Liver (tissue), 8 donors: ENCODE measurements at regions not wholly inside any gene's neighbourhood (a gene's known extent, or its start where the extent isn't known, plus 50 kb on each side); places are given as distances from the start of the nearest gene placed in this dataset.

Source experiments
- DNase-seq: peaks from one replicate; pipeline ENCODE4 v3.0.0-alpha.2; 2017; ENCODE audit warnings: low spot score
- H3K27ac ChIP-seq, 2 donors: one replicate each; pipeline ENCODE4 v1.7.0; 2013; ENCODE audit warnings: inconsistent platforms in 2 of 2, low read length in 2 of 2, control low read depth in 1 of 2, low read depth in 1 of 2, mild to moderate bottlenecking in 1 of 2
- H3K27me3 ChIP-seq, 4 donors: one replicate each; pipeline versions ENCODE4 v1.6.1 to v1.7.0; 2013; ENCODE audit warnings: low read length in 3 of 4, inconsistent platforms in 1 of 4, mild to moderate bottlenecking in 1 of 4, moderate library complexity in 1 of 4; ENCODE audit not compliant: control insufficient read depth in 4 of 4, insufficient read depth in 4 of 4
- H3K36me3 ChIP-seq, 4 donors: one replicate each; pipeline versions ENCODE4 v1.6.1 to v1.7.0; 2013; ENCODE audit warnings: low read length in 3 of 4, mild to moderate bottlenecking in 3 of 4, low read depth in 1 of 4, moderate library complexity in 1 of 4; ENCODE audit not compliant: control insufficient read depth in 4 of 4, insufficient read depth in 3 of 4
- H3K4me1 ChIP-seq, 4 donors: one replicate each; pipeline versions ENCODE4 v1.6.1 to v1.7.0; 2013; ENCODE audit warnings: low read length in 3 of 4, mild to moderate bottlenecking in 3 of 4, moderate library complexity in 1 of 4; ENCODE audit not compliant: control insufficient read depth in 4 of 4, insufficient read depth in 4 of 4
- H3K4me3 ChIP-seq, 3 donors: one replicate each; pipeline versions ENCODE4 v1.6.1 to v1.7.0; 2013; ENCODE audit warnings: low read length in 3 of 3, control low read depth in 1 of 3, low read depth in 1 of 3, mild to moderate bottlenecking in 1 of 3
- H3K9ac ChIP-seq, 2 donors: one replicate each; pipeline ENCODE4 v1.7.0; 2013; ENCODE audit warnings: low read length in 2 of 2, mild to moderate bottlenecking in 2 of 2, moderate library complexity in 2 of 2, control low read depth in 1 of 2, low read depth in 1 of 2
- H3K9me3 ChIP-seq, 4 donors: one replicate each; pipeline versions ENCODE4 v1.6.1 to v1.7.0; 2013; ENCODE audit warnings: low read length in 3 of 4; ENCODE audit not compliant: control insufficient read depth in 4 of 4
- EGR1 ChIP-seq, 2 donors: IDR thresholded peaks; 2 replicates each; pipeline ENCODE4 v1.6.1; 2016 to 2018; ENCODE audit warnings: antibody characterized with exemption in 2 of 2, low read depth in 2 of 2
- FOXA1 ChIP-seq: IDR thresholded peaks from 2 replicates; pipeline ENCODE4 v1.6.1; 2016; ENCODE audit warnings: antibody characterized with exemption
- GABPA ChIP-seq, 2 donors: IDR thresholded peaks in 1 of 2; conservative IDR thresholded peaks in 1 of 2; 2 replicates each; pipeline ENCODE4 v1.6.1; 2016; ENCODE audit warnings: antibody characterized with exemption in 2 of 2, mild to moderate bottlenecking in 1 of 2, moderate library complexity in 1 of 2
- HNF4A ChIP-seq, 2 donors: conservative IDR thresholded peaks; 2 replicates each; pipeline ENCODE4 v1.6.1; 2016; ENCODE audit warnings: antibody characterized with exemption in 2 of 2, mild to moderate bottlenecking in 2 of 2
- HNF4G ChIP-seq: IDR thresholded peaks from 2 replicates; pipeline ENCODE4 v1.6.1; 2016; ENCODE audit warnings: antibody characterized with exemption
- JUND ChIP-seq, 2 donors: IDR thresholded peaks; 2 replicates each; pipeline ENCODE4 v1.6.1; 2016; ENCODE audit warnings: antibody characterized with exemption in 2 of 2
- NR2F2 ChIP-seq: IDR thresholded peaks from 2 replicates; pipeline ENCODE4 v1.6.1; 2016; ENCODE audit warnings: antibody characterized with exemption
- RAD21 ChIP-seq, 2 donors: IDR thresholded peaks; 2 replicates each; pipeline ENCODE4 v1.6.1; 2016; ENCODE audit warnings: antibody characterized with exemption in 2 of 2, mild to moderate bottlenecking in 2 of 2
- REST ChIP-seq: IDR thresholded peaks from 2 replicates; pipeline ENCODE4 v1.6.1; 2016; ENCODE audit warnings: antibody characterized with exemption, mild to moderate bottlenecking
- RXRA ChIP-seq, 2 donors: IDR thresholded peaks; 2 replicates each; pipeline ENCODE4 v1.6.1; 2017 to 2018; ENCODE audit warnings: antibody characterized with exemption in 2 of 2, mild to moderate bottlenecking in 1 of 2
- SP1 ChIP-seq: IDR thresholded peaks from 2 replicates; pipeline ENCODE4 v1.6.1; 2018; ENCODE audit warnings: antibody characterized with exemption, mild to moderate bottlenecking
- TAF1 ChIP-seq: conservative IDR thresholded peaks from 2 replicates; pipeline ENCODE4 v1.6.1; 2016; ENCODE audit warnings: antibody characterized with exemption, mild to moderate bottlenecking
- YY1 ChIP-seq: IDR thresholded peaks from 2 replicates; pipeline ENCODE4 v1.6.1; 2016; ENCODE audit warnings: antibody characterized with exemption, mild to moderate bottlenecking
- WGBS: extraction: QIAGEN DNeasy Blood & Tissue Kit; methylation state at CpG from one replicate; pipeline ENCODE4 v1.1.7; 2013; 5-methylcytosine and 5-hydroxymethylcytosine counted together
- TF ChIP-seq, protein P1 (sequence below): IDR thresholded peaks from 2 replicates; pipeline ENCODE4 v1.6.1; 2016; ENCODE audit warnings: antibody characterized with exemption
- TF ChIP-seq, protein P2 (sequence below): IDR thresholded peaks from 2 replicates; pipeline ENCODE4 v1.6.1; 2016; ENCODE audit warnings: antibody characterized with exemption
- TF ChIP-seq, protein P3 (sequence below): IDR thresholded peaks from 2 replicates; pipeline ENCODE4 v1.6.1; 2016; ENCODE audit warnings: antibody characterized with exemption
- TF ChIP-seq, protein P4 (sequence below): fragments of 150-350 bp; IDR thresholded peaks from 2 replicates; pipeline ENCODE4 v1.5.1; 2017; ENCODE audit warnings: improper control_type of control experiment, low read depth, low read length; ENCODE audit not compliant: missing input control
- donor health status: healthy.
- donor health status: healthy.
- donor health status: healthy.
- donor health status: healthy.
- donor health status: healthy.

- Histone ChIP-seq H3K4me1 (no peaks in the 10 kb centered on the region), H3K9ac (no peak overlapping the region), H3K27me3 (no peaks in the 10 kb centered on the region), H3K4me3 (no peak overlapping the region), H3K36me3 (no peaks in the 10 kb centered on the region), H3K9me3 (no peaks in the 10 kb centered on the region), H3K27ac (no peak overlapping the region)
- TF ChIP-seq HNF4A (conservative IDR thresholded peaks at IDR 0.05) = no peak
- TF ChIP-seq, protein P1, sequence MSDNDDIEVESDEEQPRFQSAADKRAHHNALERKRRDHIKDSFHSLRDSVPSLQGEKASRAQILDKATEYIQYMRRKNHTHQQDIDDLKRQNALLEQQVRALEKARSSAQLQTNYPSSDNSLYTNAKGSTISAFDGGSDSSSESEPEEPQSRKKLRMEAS = no peak
- no peak for TF ChIP-seq SP1
- TF ChIP-seq RXRA (IDR thresholded peaks at IDR 0.05) = no peak
- TF ChIP-seq, protein P2, sequence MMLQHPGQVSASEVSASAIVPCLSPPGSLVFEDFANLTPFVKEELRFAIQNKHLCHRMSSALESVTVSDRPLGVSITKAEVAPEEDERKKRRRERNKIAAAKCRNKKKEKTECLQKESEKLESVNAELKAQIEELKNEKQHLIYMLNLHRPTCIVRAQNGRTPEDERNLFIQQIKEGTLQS = no peak
- TF ChIP-seq GABPA (IDR thresholded peaks at IDR 0.05 in 1 of 2, conservative IDR thresholded peaks at IDR 0.05 in 1 of 2) = no peak
- TF ChIP-seq REST = no peak
- TF ChIP-seq RAD21 (IDR thresholded peaks at IDR 0.05) = no peak
- TF ChIP-seq FOXA1 = no peak
- TF ChIP-seq, protein P3, sequence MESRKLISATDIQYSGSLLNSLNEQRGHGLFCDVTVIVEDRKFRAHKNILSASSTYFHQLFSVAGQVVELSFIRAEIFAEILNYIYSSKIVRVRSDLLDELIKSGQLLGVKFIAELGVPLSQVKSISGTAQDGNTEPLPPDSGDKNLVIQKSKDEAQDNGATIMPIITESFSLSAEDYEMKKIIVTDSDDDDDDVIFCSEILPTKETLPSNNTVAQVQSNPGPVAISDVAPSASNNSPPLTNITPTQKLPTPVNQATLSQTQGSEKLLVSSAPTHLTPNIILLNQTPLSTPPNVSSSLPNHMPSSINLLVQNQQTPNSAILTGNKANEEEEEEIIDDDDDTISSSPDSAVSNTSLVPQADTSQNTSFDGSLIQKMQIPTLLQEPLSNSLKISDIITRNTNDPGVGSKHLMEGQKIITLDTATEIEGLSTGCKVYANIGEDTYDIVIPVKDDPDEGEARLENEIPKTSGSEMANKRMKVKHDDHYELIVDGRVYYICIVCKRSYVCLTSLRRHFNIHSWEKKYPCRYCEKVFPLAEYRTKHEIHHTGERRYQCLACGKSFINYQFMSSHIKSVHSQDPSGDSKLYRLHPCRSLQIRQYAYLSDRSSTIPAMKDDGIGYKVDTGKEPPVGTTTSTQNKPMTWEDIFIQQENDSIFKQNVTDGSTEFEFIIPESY = no peak
- no peak for TF ChIP-seq NR2F2
- TF ChIP-seq TAF1 = no peak
- TF ChIP-seq JUND (IDR thresholded peaks at IDR 0.05) = no peak
- TF ChIP-seq HNF4G = no peak
- no peak for TF ChIP-seq EGR1 (IDR thresholded peaks at IDR 0.05; ENCODE audit: low read depth in 2 of 2)
- TF ChIP-seq, protein P4, sequence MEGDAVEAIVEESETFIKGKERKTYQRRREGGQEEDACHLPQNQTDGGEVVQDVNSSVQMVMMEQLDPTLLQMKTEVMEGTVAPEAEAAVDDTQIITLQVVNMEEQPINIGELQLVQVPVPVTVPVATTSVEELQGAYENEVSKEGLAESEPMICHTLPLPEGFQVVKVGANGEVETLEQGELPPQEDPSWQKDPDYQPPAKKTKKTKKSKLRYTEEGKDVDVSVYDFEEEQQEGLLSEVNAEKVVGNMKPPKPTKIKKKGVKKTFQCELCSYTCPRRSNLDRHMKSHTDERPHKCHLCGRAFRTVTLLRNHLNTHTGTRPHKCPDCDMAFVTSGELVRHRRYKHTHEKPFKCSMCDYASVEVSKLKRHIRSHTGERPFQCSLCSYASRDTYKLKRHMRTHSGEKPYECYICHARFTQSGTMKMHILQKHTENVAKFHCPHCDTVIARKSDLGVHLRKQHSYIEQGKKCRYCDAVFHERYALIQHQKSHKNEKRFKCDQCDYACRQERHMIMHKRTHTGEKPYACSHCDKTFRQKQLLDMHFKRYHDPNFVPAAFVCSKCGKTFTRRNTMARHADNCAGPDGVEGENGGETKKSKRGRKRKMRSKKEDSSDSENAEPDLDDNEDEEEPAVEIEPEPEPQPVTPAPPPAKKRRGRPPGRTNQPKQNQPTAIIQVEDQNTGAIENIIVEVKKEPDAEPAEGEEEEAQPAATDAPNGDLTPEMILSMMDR = no peak
- TF ChIP-seq YY1 = no peak
- no peak for DNase-seq
- WGBS = 42% methylated on average over 7 of the region's 7 CpGs
Observed at GRCh38 chr19:28020619-28021258, 1192.2 kb downstream of the UQCRFS1 start.
